HG02763 (cell line): ENCODE measurements at regions not wholly inside any gene's neighbourhood (a gene's known extent, or its start where the extent isn't known, plus 50 kb on each side); places are given as distances from the start of the nearest gene placed in this dataset.

Experiments
- ATAC-seq: cut with Tn5 transposase; IDR thresholded peaks from one replicate; pipeline ENCODE4 v1.9.1; 2021; ENCODE audit warnings: mild to moderate bottlenecking, moderate library complexity; ENCODE audit not compliant: unreplicated experiment

DNA sequence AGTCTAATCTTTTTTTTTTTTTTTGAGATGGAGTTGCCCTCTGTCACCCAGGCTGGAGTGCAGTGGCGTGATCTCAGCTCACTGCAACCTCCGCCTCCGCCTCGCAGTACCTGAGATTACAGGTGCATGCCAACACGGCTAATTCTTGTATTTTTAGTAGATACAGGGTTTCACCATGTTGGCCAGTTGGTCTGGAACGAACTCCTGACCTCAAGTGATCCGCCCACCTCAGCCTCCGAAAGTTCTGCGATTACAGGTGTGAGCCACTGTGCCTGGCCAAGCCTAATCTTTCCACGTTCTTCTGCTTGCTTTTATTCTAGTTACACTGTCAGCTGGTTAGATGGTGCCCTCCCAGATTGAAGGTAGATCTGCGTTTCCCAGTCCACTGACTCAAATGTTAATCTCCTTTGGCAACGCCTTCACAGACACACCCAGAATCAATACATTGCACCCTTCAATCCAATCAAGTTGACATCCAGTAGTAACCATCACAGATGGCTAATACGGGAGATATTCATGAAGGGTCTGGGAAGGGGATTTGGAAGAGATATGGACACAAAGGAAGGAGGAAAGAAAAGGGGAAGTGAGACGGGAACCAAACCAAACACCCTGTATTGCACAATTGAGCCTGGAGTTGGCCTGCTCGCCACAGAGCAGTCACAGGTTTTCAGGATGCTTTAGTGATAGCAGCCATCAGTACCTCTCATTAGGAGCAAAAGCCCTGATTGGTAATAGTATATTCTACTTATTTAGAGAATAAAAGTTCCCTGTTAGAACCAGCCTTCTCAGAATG lies 229.8 kb downstream of the PIK3C3 start:
- ATAC-seq, result no peak

DNA sequence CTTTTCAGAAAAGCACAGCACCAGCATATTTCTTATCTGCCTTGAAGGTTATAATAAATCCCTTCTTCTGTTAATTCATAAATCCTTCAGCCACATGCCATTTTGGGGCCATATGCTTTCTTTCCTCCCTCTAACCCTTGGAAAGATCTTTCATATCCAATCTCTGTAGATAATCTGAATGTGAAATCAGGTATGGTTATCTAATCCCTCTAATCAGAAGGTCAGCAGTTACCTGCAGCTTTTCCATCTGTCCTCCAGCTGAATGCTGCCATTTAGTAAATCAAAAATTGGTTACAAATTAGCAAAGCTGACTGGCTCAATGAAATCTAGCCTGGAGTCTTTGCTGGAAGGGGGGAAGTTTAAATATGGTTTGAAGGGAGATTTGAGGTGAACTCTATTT lies 230.5 kb downstream of the PIK3C3 start:
- no peak for ATAC-seq

DNA sequence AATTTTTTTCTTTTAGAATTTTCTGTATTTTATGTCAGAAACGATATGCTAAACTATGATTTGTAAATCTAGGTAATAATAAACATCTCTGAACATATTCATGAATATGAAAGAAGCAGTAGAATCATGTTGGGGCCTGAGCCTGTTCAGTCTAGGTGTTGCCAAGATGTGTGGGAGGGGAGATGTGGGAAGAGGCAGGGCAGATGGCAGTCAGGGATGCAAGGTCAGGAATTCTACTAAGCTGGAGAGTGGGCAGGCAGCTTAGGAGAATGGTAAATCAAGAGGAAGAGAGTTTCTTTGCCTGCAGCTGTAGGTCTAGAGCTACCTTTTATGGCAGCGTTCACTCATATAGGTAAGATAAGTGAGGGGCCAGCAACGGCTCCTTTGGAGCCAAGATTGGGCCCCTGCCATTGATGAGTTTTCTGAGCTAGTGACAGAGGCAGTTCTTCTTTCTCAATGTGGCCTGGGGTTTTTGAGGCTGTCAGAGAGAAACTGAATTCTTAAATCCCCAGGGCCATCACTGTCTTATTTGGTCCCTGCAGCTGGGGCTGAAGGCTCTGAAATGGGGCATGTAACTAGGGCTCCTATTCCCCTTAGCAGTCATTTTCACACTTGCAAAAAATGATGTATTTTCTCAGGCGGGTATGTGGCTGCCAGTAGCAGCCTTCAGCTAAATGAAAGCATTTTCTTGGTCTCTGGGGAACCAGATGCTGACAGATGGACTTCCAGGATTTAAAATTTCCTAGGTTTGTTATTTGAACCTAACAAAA lies 232.8 kb downstream of the PIK3C3 start:
- peak; percentile 83 for ATAC-seq

DNA sequence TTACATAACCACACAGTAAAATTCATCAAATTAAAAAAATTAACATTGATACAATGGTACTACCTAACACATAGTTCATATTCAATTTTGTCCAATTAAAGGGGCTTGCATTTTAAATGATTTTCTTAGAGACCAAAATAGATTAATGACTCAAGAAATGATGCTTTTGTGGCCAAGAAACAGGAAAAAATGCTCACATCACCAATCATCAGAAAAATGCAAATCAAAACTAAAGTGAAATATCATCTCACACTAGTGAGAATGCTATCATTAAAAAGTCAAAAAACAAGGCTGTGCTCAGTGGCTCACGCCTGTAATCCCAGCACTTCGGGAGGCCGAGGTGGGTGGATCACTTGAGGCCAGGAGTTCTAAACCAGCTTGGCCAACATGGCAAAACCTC lies 235.6 kb downstream of the PIK3C3 start:
- no peak for ATAC-seq

DNA sequence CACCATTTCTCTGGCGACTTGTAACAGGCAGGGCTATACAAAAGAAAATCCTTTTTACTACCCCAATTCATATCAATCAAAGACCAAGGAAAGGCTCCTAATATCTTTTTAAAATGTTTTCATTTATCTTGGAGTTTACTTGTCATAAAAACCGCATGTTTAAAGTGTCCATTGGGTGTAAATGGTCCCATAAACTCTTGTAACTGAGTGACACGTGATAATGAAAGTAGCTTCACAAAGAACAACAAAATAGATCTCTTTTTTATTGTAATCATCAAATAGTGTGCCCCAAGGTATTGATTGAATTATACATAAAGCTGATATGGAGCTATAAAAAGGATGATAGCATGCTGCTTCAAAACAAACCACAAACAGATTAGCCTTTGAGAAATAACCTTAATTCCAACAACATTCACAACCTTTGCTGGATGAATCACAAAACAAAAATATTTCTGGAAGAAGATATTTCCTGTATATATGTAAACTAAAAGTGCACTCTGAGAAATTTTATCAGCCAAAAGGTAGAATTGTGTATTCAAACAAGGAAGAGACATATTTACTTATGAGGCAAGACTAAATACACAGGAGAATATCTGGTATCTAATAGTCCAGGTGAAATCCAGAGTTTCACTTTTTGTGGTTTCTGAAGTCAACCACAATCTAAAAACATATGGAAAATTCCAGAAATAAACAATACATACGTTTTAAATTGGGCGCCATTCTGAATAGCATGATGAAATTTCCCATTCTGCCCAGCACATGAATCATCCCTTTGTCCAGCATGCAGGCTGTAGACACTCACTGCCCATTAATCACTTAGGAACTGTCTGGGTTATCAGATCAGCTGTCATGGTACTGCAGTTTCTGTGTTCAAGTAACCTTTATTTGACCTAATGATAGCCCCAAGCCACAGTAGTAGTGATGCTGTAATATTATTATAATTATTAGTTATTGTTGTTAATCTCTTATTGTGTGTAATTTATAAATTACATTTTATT lies 237.5 kb downstream of the PIK3C3 start:
- ATAC-seq, result no peak

DNA sequence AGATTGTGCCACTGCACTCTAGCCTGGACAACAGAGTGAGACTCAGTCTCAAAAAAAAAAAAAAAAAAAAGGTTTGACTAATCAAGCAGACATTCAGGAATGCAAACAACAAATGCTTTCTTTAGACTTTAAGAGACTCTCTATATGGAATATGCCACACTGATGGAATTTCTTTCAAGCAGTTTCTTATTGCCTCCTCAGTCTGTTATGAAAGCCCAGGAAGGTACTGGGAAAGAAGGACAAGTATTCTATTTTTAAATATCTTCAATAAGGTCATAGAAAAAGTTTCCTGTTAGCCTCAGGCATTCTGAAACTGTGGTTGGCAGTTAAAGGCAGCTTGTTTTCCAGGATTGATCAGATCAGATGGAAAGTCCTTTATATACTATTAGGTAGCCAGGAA lies 241.6 kb downstream of the PIK3C3 start:
- ATAC-seq, result no peak

DNA sequence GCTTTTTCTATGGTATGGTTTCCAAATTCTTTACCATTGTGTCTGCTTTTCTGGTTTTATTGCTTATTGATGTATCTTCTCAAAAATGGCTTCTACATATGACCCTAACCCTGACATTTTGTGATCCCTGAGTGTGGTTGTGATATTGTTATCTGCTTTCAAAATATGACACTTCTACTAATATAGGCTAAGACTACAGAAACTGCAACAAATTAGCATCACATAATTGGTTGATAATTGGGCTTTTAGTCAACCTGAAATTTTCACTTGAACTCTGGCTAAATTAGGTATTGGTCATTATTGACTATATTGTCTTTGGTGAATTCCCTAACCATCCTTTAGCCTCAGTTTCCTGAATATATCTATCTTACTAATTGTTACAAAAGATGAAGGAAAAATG lies 246.1 kb downstream of the PIK3C3 start:
- no peak for ATAC-seq

DNA sequence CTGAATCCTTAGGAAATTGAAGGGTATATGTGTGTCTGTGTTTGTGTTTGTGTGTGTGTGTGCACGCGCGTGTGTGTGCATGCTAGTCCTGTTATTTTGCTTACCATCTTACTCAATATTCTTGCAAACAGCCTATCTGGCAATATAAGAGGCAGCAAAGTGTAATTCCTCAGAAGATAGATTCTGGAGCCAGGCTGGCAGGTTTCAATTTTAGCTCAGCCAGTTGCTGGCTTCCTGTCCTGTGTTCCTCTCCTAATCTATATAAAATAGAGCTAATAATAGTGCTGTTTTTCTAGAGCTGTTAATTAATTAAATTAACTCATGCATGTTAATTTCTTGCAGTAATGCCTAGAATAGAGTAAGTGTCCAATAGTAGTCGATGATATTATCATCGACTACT lies 256.2 kb downstream of the PIK3C3 start:
- no peak for ATAC-seq

DNA sequence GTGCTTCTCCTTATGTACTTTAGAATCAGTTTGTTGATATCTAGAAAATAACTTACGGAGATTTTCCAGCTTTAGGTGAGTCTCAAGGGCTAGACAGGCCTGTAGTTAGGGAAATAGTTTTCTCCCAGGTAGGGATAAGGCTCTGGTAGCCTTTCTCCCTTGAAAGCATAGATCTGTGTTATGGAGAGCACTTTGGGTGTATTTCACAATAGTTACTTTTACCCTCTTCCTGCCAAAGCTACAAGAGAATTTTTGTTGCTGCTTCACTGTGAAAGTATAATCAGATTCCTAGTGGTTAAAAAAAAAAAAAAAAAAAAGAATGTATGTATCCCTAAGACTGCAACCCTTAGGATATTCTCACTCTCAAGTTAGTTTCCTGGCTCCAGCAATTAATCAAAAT lies 267.5 kb downstream of the PIK3C3 start:
- ATAC-seq, result no peak

DNA sequence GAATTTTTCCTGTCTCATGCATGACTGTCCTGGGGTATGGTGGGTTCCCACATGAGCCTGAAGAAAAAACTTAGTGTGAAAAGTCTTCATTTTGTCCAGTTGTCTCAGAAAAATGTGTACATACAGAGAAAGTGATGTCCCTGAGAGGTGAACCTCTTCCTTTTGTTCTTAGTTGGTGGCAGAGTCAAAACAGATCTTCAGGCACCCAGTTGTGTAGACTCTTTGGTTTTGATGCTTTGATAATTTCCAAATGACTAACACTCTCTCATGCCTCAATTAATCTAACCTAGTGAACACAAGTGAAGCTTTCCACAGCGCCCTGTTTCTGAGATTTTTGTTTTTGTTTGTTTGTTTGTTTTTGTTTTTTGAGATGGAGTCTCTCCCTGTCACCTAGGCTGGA lies 273.5 kb downstream of the PIK3C3 start:
- peak; percentile 32 for ATAC-seq

DNA sequence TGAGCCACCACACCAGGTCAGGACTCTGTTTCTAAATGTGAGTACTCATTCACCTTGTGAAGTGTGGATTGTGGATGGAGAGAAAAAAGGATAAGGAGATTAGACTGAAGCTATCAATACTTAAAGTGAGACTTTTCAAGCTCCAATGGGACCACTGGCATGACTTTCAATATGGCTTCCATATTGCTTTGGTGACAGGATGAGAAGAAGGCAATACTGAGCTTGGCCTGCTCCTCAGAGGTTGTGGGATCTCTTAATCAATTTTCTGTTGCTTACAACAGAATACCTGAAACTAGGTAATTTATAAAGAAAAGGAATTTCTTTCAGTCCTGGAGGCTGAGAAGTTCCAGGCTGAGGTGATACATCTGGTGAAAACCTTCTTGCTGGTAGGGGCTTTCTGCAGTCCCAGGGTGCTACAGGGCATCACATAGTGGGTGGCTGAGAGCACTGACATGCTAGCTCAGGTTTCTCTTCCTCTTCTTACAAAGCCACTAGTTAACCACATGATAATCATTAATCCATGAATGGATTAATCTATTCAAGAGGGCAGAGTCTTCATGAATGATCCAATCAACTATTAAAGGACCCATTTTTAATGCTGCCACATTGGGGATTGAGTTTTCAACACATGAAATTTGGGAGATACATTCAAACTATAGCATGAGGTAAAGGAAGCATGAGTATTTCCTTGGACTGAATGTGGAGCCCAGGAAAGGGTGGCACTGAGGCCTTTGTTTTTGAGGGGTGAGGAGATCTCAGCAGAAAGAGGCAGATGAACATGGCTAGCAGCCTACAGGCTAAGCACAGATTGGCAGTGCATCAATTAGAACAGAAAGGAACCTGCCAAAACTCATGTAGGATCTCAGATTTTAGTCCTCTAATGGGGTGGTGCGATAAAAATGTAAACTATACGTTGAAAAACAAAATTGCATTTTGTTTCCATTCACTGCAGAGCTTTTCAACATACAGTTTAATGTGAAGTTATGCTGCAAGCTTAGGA lies 274.5 kb downstream of the PIK3C3 start:
- peak; percentile 99 for ATAC-seq

DNA sequence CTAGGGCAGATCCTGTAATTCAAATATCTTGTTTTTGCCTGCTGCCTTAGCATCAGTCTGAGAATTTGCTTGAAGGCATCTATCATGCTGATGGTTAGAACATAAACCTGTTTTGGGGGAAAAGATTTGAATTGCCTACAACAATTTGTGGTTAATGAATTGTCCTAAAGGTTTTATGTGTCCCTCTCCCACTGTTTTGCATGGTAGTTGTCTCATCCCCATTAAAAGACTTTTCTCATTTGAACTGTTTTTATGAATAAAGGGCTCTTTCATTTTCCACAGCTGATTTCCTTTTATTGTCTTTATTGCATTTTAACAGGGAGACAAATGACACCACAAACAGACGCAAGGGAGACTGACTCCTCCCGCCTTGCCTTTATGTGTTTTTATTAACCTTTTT lies 275.6 kb downstream of the PIK3C3 start:
- no peak for ATAC-seq

DNA sequence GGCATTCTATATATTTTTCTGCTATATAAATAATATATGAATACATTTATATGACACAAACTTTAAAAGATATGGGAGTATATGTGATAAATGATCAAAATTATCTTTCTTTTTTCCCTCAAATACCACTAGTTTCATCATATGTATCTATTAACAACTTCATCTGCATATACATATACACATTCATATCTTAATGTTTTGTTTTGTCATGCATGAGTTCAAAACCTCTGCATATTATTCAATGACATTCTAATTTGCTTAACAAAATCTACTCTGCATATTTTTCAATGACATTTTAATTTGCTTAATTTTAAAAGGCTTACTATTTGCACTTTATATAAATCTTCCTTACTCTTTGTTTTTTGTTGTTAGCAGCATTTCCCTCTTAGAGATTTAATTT lies 276.2 kb downstream of the PIK3C3 start:
- no peak for ATAC-seq

DNA sequence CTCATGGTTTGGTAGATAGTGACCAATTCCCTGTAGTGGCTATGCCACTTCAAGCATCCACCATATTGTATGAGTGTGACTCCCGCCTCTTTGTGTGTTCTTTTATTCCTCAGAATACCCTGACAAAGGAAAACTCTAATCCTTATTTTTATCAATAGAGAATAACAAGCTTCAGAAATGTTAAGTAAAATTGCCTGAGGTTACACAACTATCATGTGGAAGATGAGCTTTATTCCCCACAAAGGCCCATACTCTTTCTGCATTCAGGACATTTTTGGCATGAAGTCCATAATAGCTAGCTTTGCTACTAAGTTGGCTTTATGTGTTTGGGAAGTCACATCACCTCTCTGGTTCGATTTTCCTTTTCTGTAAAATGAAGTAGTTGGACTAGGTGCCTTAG lies 276.8 kb downstream of the PIK3C3 start:
- no peak for ATAC-seq

DNA sequence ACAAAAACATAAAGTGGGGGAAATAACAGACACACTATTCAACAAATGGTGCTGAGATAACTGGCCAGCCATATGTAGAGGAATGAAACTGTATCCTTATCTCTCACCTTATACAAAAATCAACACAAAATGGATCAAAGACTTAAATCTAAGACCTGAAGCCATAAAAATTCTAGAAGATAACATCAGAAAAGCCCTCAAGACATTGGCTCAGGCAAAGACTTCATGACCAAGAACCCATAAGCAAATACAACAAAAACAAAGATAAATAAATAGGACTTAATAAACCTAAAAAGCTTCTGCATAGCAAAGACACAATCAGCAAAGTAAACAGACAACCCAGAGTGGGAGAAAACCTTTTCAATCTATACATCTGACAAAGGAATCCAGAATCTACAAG lies 278.9 kb downstream of the PIK3C3 start:
- ATAC-seq, result no peak

DNA sequence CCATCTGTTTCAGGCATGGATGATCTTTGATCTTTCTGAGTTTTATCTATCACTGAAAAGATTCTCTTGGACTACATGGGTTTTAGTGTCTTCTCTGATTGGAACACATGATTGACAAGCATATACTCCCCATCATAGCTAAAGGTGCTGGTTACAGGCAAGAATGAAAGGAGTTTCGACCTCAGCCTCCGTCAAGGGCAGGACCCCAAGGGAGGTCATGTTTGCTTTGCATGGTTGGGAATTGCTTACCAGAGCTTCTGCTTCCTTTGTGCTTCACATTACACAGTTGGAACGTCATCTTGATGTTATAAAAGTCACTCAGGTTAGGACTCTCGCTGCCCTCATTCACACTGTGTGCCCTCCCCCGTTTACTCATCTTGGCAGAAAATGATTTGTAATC lies 287.7 kb downstream of the PIK3C3 start:
- ATAC-seq, result no peak

DNA sequence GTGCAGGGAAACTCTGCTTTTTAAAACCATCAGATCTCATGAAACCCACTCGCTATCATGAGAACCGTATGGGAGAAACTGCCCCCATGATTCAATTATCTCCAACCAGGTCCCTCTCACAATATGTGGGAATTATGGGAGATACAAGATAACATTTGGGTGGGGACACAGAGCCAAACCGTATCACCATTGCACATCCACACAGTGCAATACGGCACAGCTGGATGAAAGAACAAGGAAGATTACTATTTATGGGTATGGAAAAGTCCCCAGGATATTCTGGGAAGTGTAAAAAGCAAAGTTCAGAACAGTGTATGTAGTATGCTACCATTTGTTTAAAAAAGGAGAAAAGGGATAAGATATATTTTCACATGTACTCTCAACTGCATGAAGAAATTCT lies 290.1 kb downstream of the PIK3C3 start:
- ATAC-seq, result no peak

DNA sequence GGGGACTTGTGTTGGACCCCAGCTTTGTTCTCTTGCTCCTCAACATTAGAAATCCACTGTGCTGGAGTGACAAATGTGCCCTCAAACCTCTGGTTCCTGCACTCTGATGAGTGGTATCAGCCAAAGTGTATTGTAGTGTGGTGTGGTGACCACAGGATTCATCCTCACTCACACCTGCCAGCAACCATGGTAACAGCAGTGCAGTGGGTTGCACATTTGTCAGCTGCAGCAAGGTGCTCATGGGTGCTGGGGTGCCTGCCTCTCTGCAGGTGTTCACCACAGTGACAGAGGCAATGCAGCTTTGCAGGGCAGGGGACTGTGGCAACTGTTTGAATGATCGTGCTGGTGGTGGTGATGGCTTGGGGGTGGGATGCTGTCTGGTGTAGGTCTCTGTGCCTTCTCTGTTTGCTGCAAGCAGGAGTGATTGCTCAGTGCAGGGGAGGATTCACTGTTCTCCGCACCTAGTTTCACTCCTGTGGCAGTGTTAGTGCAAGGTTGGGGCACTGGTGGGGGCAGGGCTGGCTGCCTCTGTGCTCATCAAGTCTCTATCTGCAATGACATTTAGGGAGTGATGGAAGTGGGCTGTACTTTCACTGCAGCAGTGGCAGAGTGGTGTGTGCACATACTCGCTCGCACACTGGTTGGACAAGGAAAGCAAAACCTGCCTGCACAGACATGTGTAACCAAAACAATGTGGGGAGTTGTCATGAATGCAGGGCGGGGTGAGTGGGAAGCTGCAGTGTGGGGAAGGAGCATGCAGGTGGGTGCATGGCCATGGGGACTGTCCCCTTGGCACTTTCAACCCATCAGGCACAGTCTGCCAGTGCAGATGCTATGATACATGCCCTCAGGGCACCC lies 301.1 kb downstream of the PIK3C3 start:
- no peak for ATAC-seq

DNA sequence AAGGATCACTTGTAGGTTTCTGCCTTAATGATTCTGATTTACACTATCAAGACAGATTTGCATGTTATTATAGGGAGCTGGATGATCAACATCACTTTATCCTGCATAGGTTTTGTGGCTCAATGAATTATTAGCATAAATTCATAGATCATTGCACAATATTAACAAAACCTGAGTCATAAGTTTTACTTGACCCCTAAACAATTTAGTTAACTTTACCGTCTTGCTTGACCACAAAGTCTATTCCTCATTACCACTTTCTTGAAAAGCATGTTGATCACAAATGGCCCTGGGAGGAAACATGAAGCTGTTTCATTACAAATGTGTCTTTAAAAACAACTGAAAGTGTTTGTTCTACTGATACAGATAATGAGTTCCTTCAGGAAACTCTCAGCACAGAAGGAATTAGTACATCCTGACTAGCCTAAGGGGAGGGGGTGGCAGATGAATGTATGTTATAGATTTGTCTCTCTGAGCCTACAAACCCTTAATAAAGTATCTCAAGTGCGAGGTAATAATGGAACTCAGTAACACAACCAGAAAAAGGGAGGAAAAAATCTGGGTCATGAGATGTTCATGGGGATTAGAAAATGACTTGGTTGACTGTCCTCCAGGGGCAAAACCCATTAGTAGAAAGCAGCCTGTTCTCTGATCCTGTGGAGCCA lies 303.4 kb downstream of the PIK3C3 start:
- no peak for ATAC-seq
